ENCODE measurements at regions not wholly inside any gene's neighbourhood (a gene's known extent, or its start where the extent isn't known, plus 50 kb on each side); places are given as distances from the start of the nearest gene placed in this dataset.

DNA sequence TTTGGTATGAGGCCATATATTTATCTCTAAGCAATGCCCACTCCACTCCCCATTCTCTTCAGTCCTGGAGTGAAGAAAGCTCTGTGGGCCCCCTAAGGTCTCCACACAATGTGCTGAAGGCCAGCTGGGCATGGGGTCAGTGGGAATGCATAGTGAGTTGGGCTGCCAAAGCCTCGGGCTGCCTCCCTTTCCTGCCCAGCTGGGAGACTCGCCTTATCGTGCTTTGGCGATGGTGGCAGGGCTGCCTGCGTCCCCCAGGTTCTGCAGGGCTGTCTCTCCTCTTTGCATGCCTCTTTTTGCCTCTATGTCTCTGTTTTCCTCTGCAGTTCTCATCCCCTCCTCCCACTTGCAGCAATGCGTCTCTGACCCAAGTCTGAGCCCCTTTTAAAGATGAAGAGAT is 116.5 kb downstream of the CYLD start (continued):
- TF ChIP-seq, protein P1, sequence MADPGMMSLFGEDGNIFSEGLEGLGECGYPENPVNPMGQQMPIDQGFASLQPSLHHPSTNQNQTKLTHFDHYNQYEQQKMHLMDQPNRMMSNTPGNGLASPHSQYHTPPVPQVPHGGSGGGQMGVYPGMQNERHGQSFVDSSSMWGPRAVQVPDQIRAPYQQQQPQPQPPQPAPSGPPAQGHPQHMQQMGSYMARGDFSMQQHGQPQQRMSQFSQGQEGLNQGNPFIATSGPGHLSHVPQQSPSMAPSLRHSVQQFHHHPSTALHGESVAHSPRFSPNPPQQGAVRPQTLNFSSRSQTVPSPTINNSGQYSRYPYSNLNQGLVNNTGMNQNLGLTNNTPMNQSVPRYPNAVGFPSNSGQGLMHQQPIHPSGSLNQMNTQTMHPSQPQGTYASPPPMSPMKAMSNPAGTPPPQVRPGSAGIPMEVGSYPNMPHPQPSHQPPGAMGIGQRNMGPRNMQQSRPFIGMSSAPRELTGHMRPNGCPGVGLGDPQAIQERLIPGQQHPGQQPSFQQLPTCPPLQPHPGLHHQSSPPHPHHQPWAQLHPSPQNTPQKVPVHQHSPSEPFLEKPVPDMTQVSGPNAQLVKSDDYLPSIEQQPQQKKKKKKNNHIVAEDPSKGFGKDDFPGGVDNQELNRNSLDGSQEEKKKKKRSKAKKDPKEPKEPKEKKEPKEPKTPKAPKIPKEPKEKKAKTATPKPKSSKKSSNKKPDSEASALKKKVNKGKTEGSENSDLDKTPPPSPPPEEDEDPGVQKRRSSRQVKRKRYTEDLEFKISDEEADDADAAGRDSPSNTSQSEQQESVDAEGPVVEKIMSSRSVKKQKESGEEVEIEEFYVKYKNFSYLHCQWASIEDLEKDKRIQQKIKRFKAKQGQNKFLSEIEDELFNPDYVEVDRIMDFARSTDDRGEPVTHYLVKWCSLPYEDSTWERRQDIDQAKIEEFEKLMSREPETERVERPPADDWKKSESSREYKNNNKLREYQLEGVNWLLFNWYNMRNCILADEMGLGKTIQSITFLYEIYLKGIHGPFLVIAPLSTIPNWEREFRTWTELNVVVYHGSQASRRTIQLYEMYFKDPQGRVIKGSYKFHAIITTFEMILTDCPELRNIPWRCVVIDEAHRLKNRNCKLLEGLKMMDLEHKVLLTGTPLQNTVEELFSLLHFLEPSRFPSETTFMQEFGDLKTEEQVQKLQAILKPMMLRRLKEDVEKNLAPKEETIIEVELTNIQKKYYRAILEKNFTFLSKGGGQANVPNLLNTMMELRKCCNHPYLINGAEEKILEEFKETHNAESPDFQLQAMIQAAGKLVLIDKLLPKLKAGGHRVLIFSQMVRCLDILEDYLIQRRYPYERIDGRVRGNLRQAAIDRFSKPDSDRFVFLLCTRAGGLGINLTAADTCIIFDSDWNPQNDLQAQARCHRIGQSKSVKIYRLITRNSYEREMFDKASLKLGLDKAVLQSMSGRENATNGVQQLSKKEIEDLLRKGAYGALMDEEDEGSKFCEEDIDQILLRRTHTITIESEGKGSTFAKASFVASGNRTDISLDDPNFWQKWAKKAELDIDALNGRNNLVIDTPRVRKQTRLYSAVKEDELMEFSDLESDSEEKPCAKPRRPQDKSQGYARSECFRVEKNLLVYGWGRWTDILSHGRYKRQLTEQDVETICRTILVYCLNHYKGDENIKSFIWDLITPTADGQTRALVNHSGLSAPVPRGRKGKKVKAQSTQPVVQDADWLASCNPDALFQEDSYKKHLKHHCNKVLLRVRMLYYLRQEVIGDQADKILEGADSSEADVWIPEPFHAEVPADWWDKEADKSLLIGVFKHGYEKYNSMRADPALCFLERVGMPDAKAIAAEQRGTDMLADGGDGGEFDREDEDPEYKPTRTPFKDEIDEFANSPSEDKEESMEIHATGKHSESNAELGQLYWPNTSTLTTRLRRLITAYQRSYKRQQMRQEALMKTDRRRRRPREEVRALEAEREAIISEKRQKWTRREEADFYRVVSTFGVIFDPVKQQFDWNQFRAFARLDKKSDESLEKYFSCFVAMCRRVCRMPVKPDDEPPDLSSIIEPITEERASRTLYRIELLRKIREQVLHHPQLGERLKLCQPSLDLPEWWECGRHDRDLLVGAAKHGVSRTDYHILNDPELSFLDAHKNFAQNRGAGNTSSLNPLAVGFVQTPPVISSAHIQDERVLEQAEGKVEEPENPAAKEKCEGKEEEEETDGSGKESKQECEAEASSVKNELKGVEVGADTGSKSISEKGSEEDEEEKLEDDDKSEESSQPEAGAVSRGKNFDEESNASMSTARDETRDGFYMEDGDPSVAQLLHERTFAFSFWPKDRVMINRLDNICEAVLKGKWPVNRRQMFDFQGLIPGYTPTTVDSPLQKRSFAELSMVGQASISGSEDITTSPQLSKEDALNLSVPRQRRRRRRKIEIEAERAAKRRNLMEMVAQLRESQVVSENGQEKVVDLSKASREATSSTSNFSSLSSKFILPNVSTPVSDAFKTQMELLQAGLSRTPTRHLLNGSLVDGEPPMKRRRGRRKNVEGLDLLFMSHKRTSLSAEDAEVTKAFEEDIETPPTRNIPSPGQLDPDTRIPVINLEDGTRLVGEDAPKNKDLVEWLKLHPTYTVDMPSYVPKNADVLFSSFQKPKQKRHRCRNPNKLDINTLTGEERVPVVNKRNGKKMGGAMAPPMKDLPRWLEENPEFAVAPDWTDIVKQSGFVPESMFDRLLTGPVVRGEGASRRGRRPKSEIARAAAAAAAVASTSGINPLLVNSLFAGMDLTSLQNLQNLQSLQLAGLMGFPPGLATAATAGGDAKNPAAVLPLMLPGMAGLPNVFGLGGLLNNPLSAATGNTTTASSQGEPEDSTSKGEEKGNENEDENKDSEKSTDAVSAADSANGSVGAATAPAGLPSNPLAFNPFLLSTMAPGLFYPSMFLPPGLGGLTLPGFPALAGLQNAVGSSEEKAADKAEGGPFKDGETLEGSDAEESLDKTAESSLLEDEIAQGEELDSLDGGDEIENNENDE (IDR thresholded peaks at IDR 0.05; ENCODE audit: insufficient replicate concordance, low read length), result no peak
